ENCODE measurements at regions not wholly inside any gene's neighbourhood (a gene's known extent, or its start where the extent isn't known, plus 50 kb on each side); places are given as distances from the start of the nearest gene placed in this dataset.

DNA sequence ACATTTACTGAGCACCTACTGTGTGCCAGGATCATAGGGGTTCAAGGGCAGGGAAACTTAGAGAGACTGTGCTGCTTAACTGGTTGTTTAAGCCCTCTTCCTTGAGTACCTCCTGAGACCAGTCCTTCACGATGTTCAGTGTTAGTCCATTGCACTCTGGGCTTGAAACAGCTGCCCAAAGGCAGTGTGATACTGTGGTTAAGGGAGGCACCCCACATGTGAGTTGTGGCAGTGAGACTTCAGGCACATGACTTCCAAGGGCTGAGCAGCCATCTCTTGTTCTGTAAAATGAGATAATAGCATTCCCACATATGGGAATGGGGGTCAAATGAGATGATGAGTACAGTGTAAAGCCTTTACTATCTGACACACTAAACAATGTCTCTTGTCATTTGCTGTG lies 75.1 kb downstream of the LINGO1 start:
- DNase-seq (ENCODE audit: low read depth) (no peak), FAIRE-seq (no peak)
- Histone ChIP-seq H3K27me3 (ENCODE audit: control insufficient read depth, insufficient read depth, low read length) (no peaks in the 10 kb centered on the region), H3K36me3 (ENCODE audit: control insufficient read depth, insufficient read depth, low read length) (no peaks in the 10 kb centered on the region), H3K4me3 (ENCODE audit: low read depth, low read length) (no peak overlapping the region)
- TF ChIP-seq, protein P1, sequence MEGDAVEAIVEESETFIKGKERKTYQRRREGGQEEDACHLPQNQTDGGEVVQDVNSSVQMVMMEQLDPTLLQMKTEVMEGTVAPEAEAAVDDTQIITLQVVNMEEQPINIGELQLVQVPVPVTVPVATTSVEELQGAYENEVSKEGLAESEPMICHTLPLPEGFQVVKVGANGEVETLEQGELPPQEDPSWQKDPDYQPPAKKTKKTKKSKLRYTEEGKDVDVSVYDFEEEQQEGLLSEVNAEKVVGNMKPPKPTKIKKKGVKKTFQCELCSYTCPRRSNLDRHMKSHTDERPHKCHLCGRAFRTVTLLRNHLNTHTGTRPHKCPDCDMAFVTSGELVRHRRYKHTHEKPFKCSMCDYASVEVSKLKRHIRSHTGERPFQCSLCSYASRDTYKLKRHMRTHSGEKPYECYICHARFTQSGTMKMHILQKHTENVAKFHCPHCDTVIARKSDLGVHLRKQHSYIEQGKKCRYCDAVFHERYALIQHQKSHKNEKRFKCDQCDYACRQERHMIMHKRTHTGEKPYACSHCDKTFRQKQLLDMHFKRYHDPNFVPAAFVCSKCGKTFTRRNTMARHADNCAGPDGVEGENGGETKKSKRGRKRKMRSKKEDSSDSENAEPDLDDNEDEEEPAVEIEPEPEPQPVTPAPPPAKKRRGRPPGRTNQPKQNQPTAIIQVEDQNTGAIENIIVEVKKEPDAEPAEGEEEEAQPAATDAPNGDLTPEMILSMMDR (IDR thresholded peaks at IDR 0.05; ENCODE audit: insufficient read depth, low read length, severe bottlenecking), result no peak

DNA sequence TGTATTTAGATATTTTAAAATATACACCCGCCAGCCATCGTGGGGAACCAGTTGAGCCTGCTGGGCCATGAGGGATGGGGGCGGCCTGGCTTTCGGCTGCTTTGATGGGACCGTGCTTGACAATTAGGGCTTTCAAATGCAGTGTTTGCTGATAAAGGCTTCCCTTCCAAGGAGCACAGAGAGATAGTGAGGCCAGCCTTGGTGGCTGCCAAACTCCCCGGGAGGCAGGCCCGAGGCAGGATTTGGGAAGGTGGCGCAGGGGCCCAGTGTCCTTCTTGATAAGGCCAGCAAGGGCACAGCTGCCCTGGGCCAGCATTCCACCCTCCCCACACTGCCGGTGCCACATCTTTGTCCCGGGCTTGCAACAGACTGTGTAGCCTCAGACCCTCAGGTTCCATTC lies 75.6 kb downstream of the LINGO1 start:
- FAIRE-seq (no peak), DNase-seq (ENCODE audit: low read depth) (no peak)
- Histone ChIP-seq H3K4me3 (ENCODE audit: low read depth, low read length) (no peak overlapping the region), H3K36me3 (ENCODE audit: control insufficient read depth, insufficient read depth, low read length) (no peaks in the 10 kb centered on the region), H3K27me3 (ENCODE audit: control insufficient read depth, insufficient read depth, low read length) (no peaks in the 10 kb centered on the region)
- TF ChIP-seq, protein P1 (IDR thresholded peaks at IDR 0.05; ENCODE audit: insufficient read depth, low read length, severe bottlenecking), result no peak

- H3K4me3 ChIP-seq (ENCODE audit: low read depth, low read length), result no peak overlapping the region
- H3K27me3 ChIP-seq (ENCODE audit: control insufficient read depth, insufficient read depth, low read length), result no peaks in the 10 kb centered on the region
- no peak for FAIRE-seq
- TF ChIP-seq, protein P1 (IDR thresholded peaks at IDR 0.05; ENCODE audit: insufficient read depth, low read length, severe bottlenecking), result no peak
- no peaks in the 10 kb centered on the region for H3K36me3 ChIP-seq (ENCODE audit: control insufficient read depth, insufficient read depth, low read length)
- DNase-seq (ENCODE audit: low read depth), result no peak
Measured at GRCh38 chr15:77556622-77557021, 76.1 kb downstream of the LINGO1 start.

DNA sequence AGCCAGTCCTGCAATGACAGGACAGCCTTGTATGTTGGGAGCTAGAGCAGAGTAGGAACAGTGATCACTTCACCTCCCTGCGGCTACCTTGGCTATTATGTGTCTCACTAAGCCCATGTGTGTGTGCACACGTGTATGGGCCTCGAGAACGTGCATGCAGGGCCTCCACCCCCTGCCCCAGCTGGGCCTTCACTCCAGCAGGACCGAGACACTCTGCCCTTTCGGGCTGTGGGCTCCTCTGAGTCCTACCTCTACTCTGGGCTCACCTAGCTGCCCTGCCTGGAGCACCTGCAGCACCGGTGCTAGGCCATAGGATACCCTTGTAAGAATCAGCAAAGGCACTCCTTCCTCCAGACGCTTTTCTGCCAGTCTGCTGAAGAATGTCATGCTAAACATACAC lies 77.5 kb downstream of the LINGO1 start:
- TF ChIP-seq, protein P1 (IDR thresholded peaks at IDR 0.05; ENCODE audit: insufficient read depth, low read length, severe bottlenecking), result no peak
- DNase-seq (ENCODE audit: low read depth), result no peak
- Histone ChIP-seq H3K27me3 (ENCODE audit: control insufficient read depth, insufficient read depth, low read length) (no peaks in the 10 kb centered on the region), H3K36me3 (ENCODE audit: control insufficient read depth, insufficient read depth, low read length) (no peaks in the 10 kb centered on the region), H3K4me3 (ENCODE audit: low read depth, low read length) (no peak overlapping the region)
- FAIRE-seq, result no peak

GRCh38 chr15:77554306-77555080 lies 78.2 kb downstream of the LINGO1 start:
- DNase-seq (ENCODE audit: low read depth) (no peak), FAIRE-seq (no peak)
- H3K36me3 ChIP-seq (ENCODE audit: control insufficient read depth, insufficient read depth, low read length), result no peaks in the 10 kb centered on the region
- TF ChIP-seq, protein P1 (IDR thresholded peaks at IDR 0.05; ENCODE audit: insufficient read depth, low read length, severe bottlenecking), result no peak
- H3K27me3 ChIP-seq (ENCODE audit: control insufficient read depth, insufficient read depth, low read length), result no peaks in the 10 kb centered on the region
- H3K4me3 ChIP-seq (ENCODE audit: low read depth, low read length), result no peak overlapping the region

- Histone ChIP-seq H3K36me3 (ENCODE audit: control insufficient read depth, insufficient read depth, low read length) (no peaks in the 10 kb centered on the region), H3K27me3 (ENCODE audit: control insufficient read depth, insufficient read depth, low read length) (no peaks in the 10 kb centered on the region), H3K4me3 (ENCODE audit: low read depth, low read length) (no peak overlapping the region)
- TF ChIP-seq, protein P1 (IDR thresholded peaks at IDR 0.05; ENCODE audit: insufficient read depth, low read length, severe bottlenecking), result no peak
- FAIRE-seq, result peak; percentile 40
- no peak for DNase-seq (ENCODE audit: low read depth)
Measured at GRCh38 chr15:77553695-77554094, 79.0 kb downstream of the LINGO1 start.
